ENCODE measurements at regions not wholly inside any gene's neighbourhood (a gene's known extent, or its start where the extent isn't known, plus 50 kb on each side); places are given as distances from the start of the nearest gene placed in this dataset.

DNA sequence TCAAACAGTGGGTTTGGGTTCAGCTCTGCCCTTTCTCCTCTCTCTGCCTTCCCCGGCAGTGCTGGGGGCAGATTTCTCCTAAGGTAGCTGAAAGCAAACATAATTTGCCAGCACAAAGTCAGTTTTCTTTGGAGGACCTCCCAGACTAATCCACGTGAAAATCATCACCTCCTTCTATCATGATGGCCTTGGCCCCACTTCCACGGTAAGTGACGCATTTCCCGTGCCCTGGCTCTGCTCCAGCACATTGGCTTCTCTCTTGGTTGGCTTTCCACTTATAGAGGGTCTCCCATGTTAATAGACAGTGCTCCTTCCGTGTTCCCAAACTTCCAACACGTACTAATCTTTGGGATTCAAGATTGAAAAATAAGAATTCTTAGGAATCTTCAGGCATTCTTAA, 74.1 kb upstream of the TRIO start:
- Mint-ChIP-seq H3K36me3 (ENCODE audit: insufficient read depth, unreplicated experiment) (no peaks in the 10 kb centered on the region), H3K27me3 (ENCODE audit: insufficient read depth, unreplicated experiment) (no peaks in the 10 kb centered on the region), H3K9me3 (ENCODE audit: unreplicated experiment) (no peaks in the 10 kb centered on the region), H3K4me3 (ENCODE audit: unreplicated experiment) (no peak overlapping the region), H3K4me1 (ENCODE audit: insufficient read depth, unreplicated experiment) (no peaks in the 10 kb centered on the region), H3K27ac (ENCODE audit: low read depth, unreplicated experiment) (no peak overlapping the region)
- no TSS peak for BruUV-seq (replicated peaks)
- ChIA-PET POLR2A (no interaction called here), CTCF (interaction anchor here (0.6 to 1.2 kb wide), 3 partner anchors 8 to 283 kb away, joined by 3 to 5 read pairs (median 4); no protein-coding TSS in a partner anchor)
- DNase-seq (ENCODE audit: unreplicated experiment) = no peak
- TF ChIP-seq, protein P1, sequence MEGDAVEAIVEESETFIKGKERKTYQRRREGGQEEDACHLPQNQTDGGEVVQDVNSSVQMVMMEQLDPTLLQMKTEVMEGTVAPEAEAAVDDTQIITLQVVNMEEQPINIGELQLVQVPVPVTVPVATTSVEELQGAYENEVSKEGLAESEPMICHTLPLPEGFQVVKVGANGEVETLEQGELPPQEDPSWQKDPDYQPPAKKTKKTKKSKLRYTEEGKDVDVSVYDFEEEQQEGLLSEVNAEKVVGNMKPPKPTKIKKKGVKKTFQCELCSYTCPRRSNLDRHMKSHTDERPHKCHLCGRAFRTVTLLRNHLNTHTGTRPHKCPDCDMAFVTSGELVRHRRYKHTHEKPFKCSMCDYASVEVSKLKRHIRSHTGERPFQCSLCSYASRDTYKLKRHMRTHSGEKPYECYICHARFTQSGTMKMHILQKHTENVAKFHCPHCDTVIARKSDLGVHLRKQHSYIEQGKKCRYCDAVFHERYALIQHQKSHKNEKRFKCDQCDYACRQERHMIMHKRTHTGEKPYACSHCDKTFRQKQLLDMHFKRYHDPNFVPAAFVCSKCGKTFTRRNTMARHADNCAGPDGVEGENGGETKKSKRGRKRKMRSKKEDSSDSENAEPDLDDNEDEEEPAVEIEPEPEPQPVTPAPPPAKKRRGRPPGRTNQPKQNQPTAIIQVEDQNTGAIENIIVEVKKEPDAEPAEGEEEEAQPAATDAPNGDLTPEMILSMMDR (IDR thresholded peaks at IDR 0.05; ENCODE audit: unreplicated experiment) = no peak
- intact Hi-C loops (cut with micrococcal nuclease) = no loop called here

DNA sequence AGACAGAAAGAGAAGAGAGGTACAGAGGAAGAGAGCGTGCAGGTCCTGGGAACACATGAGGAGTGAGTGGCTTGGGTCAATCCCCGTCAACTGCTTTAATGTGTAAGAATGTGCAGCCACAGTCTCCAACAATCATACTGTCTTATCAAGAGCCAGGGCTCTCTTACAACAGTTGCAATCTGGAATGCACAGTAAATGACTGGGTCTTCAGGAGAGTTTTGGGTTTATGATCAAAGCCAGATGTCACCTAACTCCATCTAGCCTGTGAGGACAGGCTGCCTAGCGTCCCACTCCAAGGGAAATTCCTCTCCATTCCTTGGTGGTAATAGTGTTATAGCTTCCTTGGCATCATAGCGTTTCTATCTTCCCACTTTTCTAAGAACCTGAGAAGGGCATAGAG, 75.0 kb upstream of the TRIO start:
- Mint-ChIP-seq H3K9me3 (ENCODE audit: unreplicated experiment) (no peaks in the 10 kb centered on the region), H3K36me3 (ENCODE audit: insufficient read depth, unreplicated experiment) (no peaks in the 10 kb centered on the region), H3K27ac (ENCODE audit: low read depth, unreplicated experiment) (no peak overlapping the region), H3K4me3 (ENCODE audit: unreplicated experiment) (no peak overlapping the region), H3K27me3 (ENCODE audit: insufficient read depth, unreplicated experiment) (no peaks in the 10 kb centered on the region), H3K4me1 (ENCODE audit: insufficient read depth, unreplicated experiment) (no peaks in the 10 kb centered on the region)
- TF ChIP-seq, protein P1 (IDR thresholded peaks at IDR 0.05; ENCODE audit: unreplicated experiment) = no peak
- no peak for DNase-seq (ENCODE audit: unreplicated experiment)
- POLR2A ChIA-PET = no interaction called here
- BruUV-seq (replicated peaks) = no TSS peak
- CTCF ChIA-PET = no interaction called here
- intact Hi-C loops (cut with micrococcal nuclease) = no loop called here

DNA sequence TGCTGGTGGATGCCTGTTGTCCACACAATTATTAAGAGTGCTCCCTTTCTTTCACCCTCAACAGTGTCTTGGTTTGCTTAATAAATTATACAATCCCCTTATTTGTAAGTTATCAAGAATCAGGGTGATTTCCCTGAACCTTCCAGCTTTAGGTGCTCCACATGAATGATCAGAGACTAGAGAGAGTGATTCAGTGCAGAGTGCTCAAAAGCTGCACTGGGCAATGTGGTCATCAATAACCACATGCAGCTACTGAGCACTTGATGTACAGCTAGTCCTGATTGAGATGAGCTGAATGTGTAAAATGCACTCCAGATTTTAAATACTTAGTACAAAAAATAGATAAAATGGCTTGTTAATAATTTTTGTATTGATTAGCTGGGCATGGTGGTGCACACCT, 76.8 kb upstream of the TRIO start:
- TF ChIP-seq, protein P1 (IDR thresholded peaks at IDR 0.05; ENCODE audit: unreplicated experiment) = no peak
- intact Hi-C loops (cut with micrococcal nuclease) = no loop called here
- BruUV-seq (replicated peaks) = no TSS peak
- H3K27me3 Mint-ChIP-seq (ENCODE audit: insufficient read depth, unreplicated experiment) = no peaks in the 10 kb centered on the region
- CTCF ChIA-PET = no interaction called here
- POLR2A ChIA-PET = interaction anchor here (0.7 kb wide), 1 partner anchor 289 kb away, joined by 3 read pairs; no protein-coding TSS in a partner anchor
- H3K4me3 Mint-ChIP-seq (ENCODE audit: unreplicated experiment) = no peak overlapping the region
- H3K4me1 Mint-ChIP-seq (ENCODE audit: insufficient read depth, unreplicated experiment) = no peaks in the 10 kb centered on the region
- H3K9me3 Mint-ChIP-seq (ENCODE audit: unreplicated experiment) = no peaks in the 10 kb centered on the region
- H3K36me3 Mint-ChIP-seq (ENCODE audit: insufficient read depth, unreplicated experiment) = no peaks in the 10 kb centered on the region
- DNase-seq (ENCODE audit: unreplicated experiment) = no peak
- H3K27ac Mint-ChIP-seq (ENCODE audit: low read depth, unreplicated experiment) = no peak overlapping the region

DNA sequence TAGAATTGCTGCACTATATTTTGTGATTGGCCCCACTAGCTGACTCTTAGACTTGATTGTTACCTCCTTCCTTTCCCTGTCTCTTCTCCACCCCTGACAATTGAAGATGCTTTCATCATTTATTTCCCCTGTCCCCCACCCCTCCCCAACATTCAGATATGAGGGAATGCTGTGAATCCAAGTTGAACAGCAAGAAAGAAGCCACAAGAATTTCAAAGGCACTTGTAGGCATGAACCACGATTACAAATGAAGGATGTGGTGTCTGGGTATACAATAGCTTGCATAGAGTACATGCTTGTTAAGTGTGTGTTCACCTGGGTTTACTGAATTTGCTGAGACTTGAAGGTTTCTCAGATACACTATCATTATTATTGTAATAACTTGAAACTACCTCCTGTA, 78.3 kb upstream of the TRIO start:
- ChIA-PET POLR2A (no interaction called here), CTCF (interaction anchor here (1.5 kb wide), 1 partner anchor 287 kb away, joined by 4 read pairs; no protein-coding TSS in a partner anchor)
- Mint-ChIP-seq H3K9me3 (ENCODE audit: unreplicated experiment) (peaks cover 9% of the 10 kb centered on the region), H3K27me3 (ENCODE audit: insufficient read depth, unreplicated experiment) (no peaks in the 10 kb centered on the region), H3K4me1 (ENCODE audit: insufficient read depth, unreplicated experiment) (no peaks in the 10 kb centered on the region), H3K36me3 (ENCODE audit: insufficient read depth, unreplicated experiment) (no peaks in the 10 kb centered on the region), H3K4me3 (ENCODE audit: unreplicated experiment) (no peak overlapping the region), H3K27ac (ENCODE audit: low read depth, unreplicated experiment) (no peak overlapping the region)
- intact Hi-C loops (cut with micrococcal nuclease) = no loop called here
- no TSS peak for BruUV-seq (replicated peaks)
- no peak for DNase-seq (ENCODE audit: unreplicated experiment)
- TF ChIP-seq, protein P1 (IDR thresholded peaks at IDR 0.05; ENCODE audit: unreplicated experiment) = no peak

Data from MCF 10A (cell line).